ENCODE measurements at regions not wholly inside any gene's neighbourhood (a gene's known extent, or its start where the extent isn't known, plus 50 kb on each side); places are given as distances from the start of the nearest gene placed in this dataset.

GRCh38 chr1:91608876-91609275 lies 108.2 kb downstream of the CDC7 start:
- Histone ChIP-seq H3K36me3 (ENCODE audit: insufficient read depth, low read depth, low read length) (no peaks in the 10 kb centered on the region), H3K27me3 (ENCODE audit: insufficient read depth, low read length) (no peaks in the 10 kb centered on the region), H3K4me1 (ENCODE audit: insufficient read depth, low read length) (peaks cover 18% of the 10 kb centered on the region; the same call in 1 of the 2 replicates), H3K27ac (ENCODE audit: low read length) (no peak overlapping the region), H3K9me3 (ENCODE audit: insufficient read depth, low read depth, low read length) (no peaks in the 10 kb centered on the region), H3K4me3 (ENCODE audit: low read length) (no peak overlapping the region), H3K9ac (ENCODE audit: low read depth, low read length) (no peak overlapping the region)

DNA sequence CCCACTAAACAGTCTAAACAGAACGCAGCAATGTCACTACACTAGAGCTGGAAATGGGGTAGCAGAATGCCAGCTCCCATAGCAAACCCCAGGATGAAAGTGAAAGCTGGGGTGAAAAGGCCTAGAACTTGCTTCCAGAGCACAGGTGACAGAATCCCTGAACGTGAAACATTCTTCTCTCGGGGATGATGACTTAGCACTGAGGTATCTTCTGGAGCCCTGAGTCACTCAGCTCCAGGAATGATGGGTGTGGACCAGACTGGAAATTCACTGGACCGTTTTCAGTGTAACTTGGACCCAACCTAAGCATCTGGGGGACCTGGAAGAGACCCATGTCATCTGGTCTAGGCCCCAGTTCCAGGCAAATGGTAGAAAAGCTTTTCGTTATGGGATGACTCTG lies 108.9 kb downstream of the CDC7 start:
- H3K9me3 ChIP-seq (ENCODE audit: insufficient read depth, low read depth, low read length): no peaks in the 10 kb centered on the region
- no peak overlapping the region for H3K4me3 ChIP-seq (ENCODE audit: low read length)
- peaks cover 22% of the 10 kb centered on the region; the same call in 1 of the 2 replicates for H3K4me1 ChIP-seq (ENCODE audit: insufficient read depth, low read length)
- H3K9ac ChIP-seq (ENCODE audit: low read depth, low read length): no peak overlapping the region
- no peaks in the 10 kb centered on the region for H3K27me3 ChIP-seq (ENCODE audit: insufficient read depth, low read length)
- no peak overlapping the region for H3K27ac ChIP-seq (ENCODE audit: low read length)
- H3K36me3 ChIP-seq (ENCODE audit: insufficient read depth, low read depth, low read length): no peaks in the 10 kb centered on the region

- H3K9me3 ChIP-seq (ENCODE audit: insufficient read depth, low read depth, low read length): no peaks in the 10 kb centered on the region
- no peak overlapping the region for H3K4me3 ChIP-seq (ENCODE audit: low read length)
- H3K9ac ChIP-seq (ENCODE audit: low read depth, low read length): no peak overlapping the region
- H3K36me3 ChIP-seq (ENCODE audit: insufficient read depth, low read depth, low read length): no peaks in the 10 kb centered on the region
- H3K4me1 ChIP-seq (ENCODE audit: insufficient read depth, low read length): peaks cover 22% of the 10 kb centered on the region; the same call in 1 of the 2 replicates
- no peak overlapping the region for H3K27ac ChIP-seq (ENCODE audit: low read length)
- H3K27me3 ChIP-seq (ENCODE audit: insufficient read depth, low read length): no peaks in the 10 kb centered on the region
Measured at GRCh38 chr1:91610102-91610501, 109.5 kb downstream of the CDC7 start.

DNA sequence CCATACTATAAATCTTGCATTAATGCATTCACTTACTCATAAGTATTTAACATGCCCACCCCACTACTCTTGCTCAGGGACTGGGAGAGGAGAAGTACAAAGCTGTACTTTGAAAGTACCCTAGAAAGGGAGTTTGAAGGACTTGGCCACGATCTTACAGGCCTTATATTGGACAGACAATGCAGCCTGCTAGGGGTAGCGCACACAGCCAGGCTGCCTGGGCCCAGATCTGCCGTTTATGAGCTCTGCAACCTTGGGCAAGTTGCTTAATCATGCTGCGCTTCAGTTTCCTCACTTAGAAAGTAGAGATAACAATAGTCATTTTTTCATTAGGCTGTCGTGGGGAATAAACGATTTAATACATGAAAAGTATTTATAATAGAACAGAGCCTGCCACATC lies 110.1 kb downstream of the CDC7 start:
- Histone ChIP-seq H3K4me1 (ENCODE audit: insufficient read depth, low read length) (peaks cover 22% of the 10 kb centered on the region; the same call in 1 of the 2 replicates), H3K9ac (ENCODE audit: low read depth, low read length) (no peak overlapping the region), H3K9me3 (ENCODE audit: insufficient read depth, low read depth, low read length) (no peaks in the 10 kb centered on the region), H3K27me3 (ENCODE audit: insufficient read depth, low read length) (no peaks in the 10 kb centered on the region), H3K4me3 (ENCODE audit: low read length) (no peak overlapping the region), H3K36me3 (ENCODE audit: insufficient read depth, low read depth, low read length) (no peaks in the 10 kb centered on the region), H3K27ac (ENCODE audit: low read length) (no peak overlapping the region)

DNA sequence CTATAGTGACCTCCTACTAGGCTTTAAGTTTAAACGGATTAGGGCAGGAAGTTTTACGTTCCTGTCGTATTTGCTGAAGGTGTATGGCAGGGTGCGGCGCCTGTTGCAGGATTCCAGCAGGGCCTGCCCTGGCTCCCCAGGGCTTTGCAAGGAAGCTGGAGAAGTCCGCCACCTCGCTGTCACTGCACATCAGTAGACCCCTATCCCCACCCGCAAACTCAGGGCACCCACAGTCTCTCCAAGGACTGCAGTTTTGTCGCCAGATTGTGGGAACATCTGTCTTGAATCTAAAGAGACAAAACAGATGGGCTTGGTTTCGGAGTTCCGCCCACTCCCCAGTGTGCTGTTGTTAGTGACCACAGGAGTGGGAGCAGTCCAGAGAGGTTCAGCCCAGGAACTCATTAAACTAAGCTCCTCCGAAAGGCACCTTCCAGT lies 110.8 kb downstream of the CDC7 start:
- no peak overlapping the region for H3K27ac ChIP-seq (ENCODE audit: low read length)
- H3K27me3 ChIP-seq (ENCODE audit: insufficient read depth, low read length): no peaks in the 10 kb centered on the region
- no peak overlapping the region for H3K4me3 ChIP-seq (ENCODE audit: low read length)
- peaks cover 22% of the 10 kb centered on the region; the same call in 1 of the 2 replicates for H3K4me1 ChIP-seq (ENCODE audit: insufficient read depth, low read length)
- H3K9me3 ChIP-seq (ENCODE audit: insufficient read depth, low read depth, low read length): no peaks in the 10 kb centered on the region
- H3K36me3 ChIP-seq (ENCODE audit: insufficient read depth, low read depth, low read length): no peaks in the 10 kb centered on the region
- no peak overlapping the region for H3K9ac ChIP-seq (ENCODE audit: low read depth, low read length)

GRCh38 chr1:91613595-91613994 lies 112.9 kb downstream of the CDC7 start:
- H3K4me3 ChIP-seq (ENCODE audit: low read length): no peak overlapping the region
- no peak overlapping the region for H3K27ac ChIP-seq (ENCODE audit: low read length)
- H3K9me3 ChIP-seq (ENCODE audit: insufficient read depth, low read depth, low read length): no peaks in the 10 kb centered on the region
- no peaks in the 10 kb centered on the region for H3K36me3 ChIP-seq (ENCODE audit: insufficient read depth, low read depth, low read length)
- no peak overlapping the region for H3K9ac ChIP-seq (ENCODE audit: low read depth, low read length)
- peaks cover 25% of the 10 kb centered on the region; the same call in 1 of the 2 replicates for H3K4me1 ChIP-seq (ENCODE audit: insufficient read depth, low read length)
- H3K27me3 ChIP-seq (ENCODE audit: insufficient read depth, low read length): no peaks in the 10 kb centered on the region

DNA sequence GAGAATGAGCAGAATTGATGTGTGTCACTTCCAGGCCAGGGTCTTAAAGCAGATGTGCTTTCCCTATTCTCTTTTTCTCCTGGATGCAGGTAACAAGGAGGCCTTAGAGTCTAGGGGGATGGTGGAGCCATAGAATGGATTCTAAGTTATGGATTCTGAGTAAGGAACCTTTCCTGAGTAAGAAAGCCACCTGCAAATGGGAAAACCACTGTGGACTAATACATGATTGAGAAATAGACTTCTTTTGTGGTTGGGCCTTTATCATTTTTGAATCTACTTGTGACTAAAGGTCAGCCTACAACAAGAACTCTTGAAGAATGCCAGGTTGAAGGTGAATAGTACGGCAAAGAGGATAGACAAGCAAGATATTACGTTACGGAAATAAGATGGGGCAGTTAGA lies 116.1 kb downstream of the CDC7 start:
- H3K27me3 ChIP-seq (ENCODE audit: insufficient read depth, low read length): no peaks in the 10 kb centered on the region
- no peaks in the 10 kb centered on the region for H3K36me3 ChIP-seq (ENCODE audit: insufficient read depth, low read depth, low read length)
- no peak overlapping the region for H3K27ac ChIP-seq (ENCODE audit: low read length)
- no peak overlapping the region for H3K4me3 ChIP-seq (ENCODE audit: low read length)
- H3K4me1 ChIP-seq (ENCODE audit: insufficient read depth, low read length): peaks cover 18% of the 10 kb centered on the region; the same call in 1 of the 2 replicates
- H3K9me3 ChIP-seq (ENCODE audit: insufficient read depth, low read depth, low read length): no peaks in the 10 kb centered on the region
- H3K9ac ChIP-seq (ENCODE audit: low read depth, low read length): no peak overlapping the region

GRCh38 chr1:91617285-91617765 lies 116.7 kb downstream of the CDC7 start:
- no peak overlapping the region for H3K4me3 ChIP-seq (ENCODE audit: low read length)
- no peaks in the 10 kb centered on the region for H3K27me3 ChIP-seq (ENCODE audit: insufficient read depth, low read length)
- H3K4me1 ChIP-seq (ENCODE audit: insufficient read depth, low read length): peaks cover 14% of the 10 kb centered on the region; the same call in 1 of the 2 replicates
- H3K9ac ChIP-seq (ENCODE audit: low read depth, low read length): no peak overlapping the region
- H3K27ac ChIP-seq (ENCODE audit: low read length): no peak overlapping the region
- H3K36me3 ChIP-seq (ENCODE audit: insufficient read depth, low read depth, low read length): no peaks in the 10 kb centered on the region
- no peaks in the 10 kb centered on the region for H3K9me3 ChIP-seq (ENCODE audit: insufficient read depth, low read depth, low read length)

GRCh38 chr1:91619881-91620280 lies 119.2 kb downstream of the CDC7 start:
- no peaks in the 10 kb centered on the region for H3K36me3 ChIP-seq (ENCODE audit: insufficient read depth, low read depth, low read length)
- H3K4me3 ChIP-seq (ENCODE audit: low read length): no peak overlapping the region
- no peaks in the 10 kb centered on the region for H3K27me3 ChIP-seq (ENCODE audit: insufficient read depth, low read length)
- no peak overlapping the region for H3K9ac ChIP-seq (ENCODE audit: low read depth, low read length)
- no peak overlapping the region for H3K27ac ChIP-seq (ENCODE audit: low read length)
- H3K4me1 ChIP-seq (ENCODE audit: insufficient read depth, low read length): peaks cover 3% of the 10 kb centered on the region; the same call in 1 of the 2 replicates
- H3K9me3 ChIP-seq (ENCODE audit: insufficient read depth, low read depth, low read length): no peaks in the 10 kb centered on the region

DNA sequence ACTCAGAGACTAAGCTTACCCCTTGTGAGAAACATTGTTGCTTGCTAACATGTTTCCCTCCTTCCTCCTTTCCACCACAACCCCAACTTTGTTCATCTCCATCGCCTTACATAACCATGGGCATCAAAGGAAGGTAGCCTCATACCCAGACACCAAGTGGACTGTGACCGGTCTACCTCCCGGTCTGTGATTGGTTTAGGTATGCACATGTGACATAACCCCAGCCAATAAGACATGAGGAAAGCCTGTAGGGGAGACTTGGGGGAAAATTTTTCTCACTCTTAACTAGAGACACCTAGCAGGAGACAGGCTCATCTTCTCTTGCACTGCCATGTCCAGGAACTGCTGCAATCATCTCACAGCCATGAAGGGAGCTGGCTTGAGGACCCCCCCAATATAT lies 120.7 kb downstream of the CDC7 start:
- no peak overlapping the region for H3K27ac ChIP-seq (ENCODE audit: low read length)
- no peak overlapping the region for H3K9ac ChIP-seq (ENCODE audit: low read depth, low read length)
- H3K4me1 ChIP-seq (ENCODE audit: insufficient read depth, low read length): peaks cover 6% of the 10 kb centered on the region; the same call in 1 of the 2 replicates

DNA sequence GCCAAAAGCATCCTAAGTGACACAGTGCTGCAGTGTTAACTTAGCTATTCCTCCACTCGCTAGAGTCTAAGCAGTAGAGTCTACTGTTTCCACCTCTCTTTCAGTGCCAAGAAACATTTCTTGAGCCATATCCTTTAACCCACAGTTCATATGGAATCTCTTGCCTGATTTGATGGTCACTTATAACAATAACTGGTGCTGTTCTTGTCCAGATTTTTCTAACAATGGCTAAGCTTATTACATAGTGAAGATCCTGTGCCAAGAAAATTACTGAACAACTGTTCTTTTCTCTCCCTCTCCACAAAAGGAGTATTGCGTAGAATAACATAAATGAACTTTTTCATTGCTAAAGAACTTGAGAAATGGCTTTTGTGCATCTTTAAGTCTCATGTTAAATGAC lies 121.3 kb downstream of the CDC7 start:
- Histone ChIP-seq H3K27me3 (ENCODE audit: insufficient read depth, low read length) (no peaks in the 10 kb centered on the region), H3K36me3 (ENCODE audit: insufficient read depth, low read depth, low read length) (no peaks in the 10 kb centered on the region), H3K4me1 (ENCODE audit: insufficient read depth, low read length) (peaks cover 6% of the 10 kb centered on the region; the same call in 1 of the 2 replicates), H3K9ac (ENCODE audit: low read depth, low read length) (no peak overlapping the region), H3K9me3 (ENCODE audit: insufficient read depth, low read depth, low read length) (no peaks in the 10 kb centered on the region), H3K4me3 (ENCODE audit: low read length) (no peak overlapping the region), H3K27ac (ENCODE audit: low read length) (no peak overlapping the region)

More for the DNA sequence above, 120.7 kb downstream of the CDC7 start:
- Histone ChIP-seq H3K27me3 (ENCODE audit: insufficient read depth, low read length) (no peaks in the 10 kb centered on the region), H3K36me3 (ENCODE audit: insufficient read depth, low read depth, low read length) (no peaks in the 10 kb centered on the region), H3K4me3 (ENCODE audit: low read length) (no peak overlapping the region), H3K9me3 (ENCODE audit: insufficient read depth, low read depth, low read length) (no peaks in the 10 kb centered on the region)

DNA sequence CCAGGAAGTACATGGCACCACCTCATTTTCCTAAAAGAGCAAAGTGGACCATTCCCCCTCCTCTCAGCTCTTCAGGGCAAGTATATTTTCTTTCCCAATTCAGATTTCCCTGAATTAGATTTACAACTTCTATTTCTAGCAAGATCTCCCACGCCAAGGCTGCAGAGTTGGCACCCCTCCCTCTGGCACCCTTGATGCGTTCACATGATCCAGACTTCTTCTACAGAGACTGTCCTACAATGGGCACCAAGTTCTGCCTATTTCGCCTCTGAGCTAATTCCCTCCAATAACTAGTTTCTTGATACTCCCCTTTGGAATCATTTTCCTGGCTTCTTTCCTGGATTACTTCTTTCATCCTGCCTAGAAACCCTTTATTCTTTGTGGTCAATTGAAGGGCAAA lies 122.0 kb downstream of the CDC7 start:
- no peak overlapping the region for H3K27ac ChIP-seq (ENCODE audit: low read length)
- no peaks in the 10 kb centered on the region for H3K27me3 ChIP-seq (ENCODE audit: insufficient read depth, low read length)
- H3K9me3 ChIP-seq (ENCODE audit: insufficient read depth, low read depth, low read length): no peaks in the 10 kb centered on the region
- H3K4me1 ChIP-seq (ENCODE audit: insufficient read depth, low read length): peaks cover 4% of the 10 kb centered on the region; the same call in 1 of the 2 replicates
- H3K9ac ChIP-seq (ENCODE audit: low read depth, low read length): no peak overlapping the region
- no peaks in the 10 kb centered on the region for H3K36me3 ChIP-seq (ENCODE audit: insufficient read depth, low read depth, low read length)
- H3K4me3 ChIP-seq (ENCODE audit: low read length): no peak overlapping the region
